OCI-LY1 (cell line): ENCODE measurements at regions not wholly inside any gene's neighbourhood (a gene's known extent, or its start where the extent isn't known, plus 50 kb on each side); places are given as distances from the start of the nearest gene placed in this dataset.

Source experiments
- EZH2 ChIP-seq: fragments of 200-600 bp; sonication (generic), shearing (Covaris generic); IDR thresholded peaks from 2 replicates; pipeline ENCODE4 v1.8.0; 2017; ENCODE audit warnings: borderline replicate concordance, mixed run types, mild to moderate bottlenecking, antibody characterized with exemption, low read length, moderate library complexity, mixed read lengths
- TF ChIP-seq, protein P1 (sequence below): fragments of 200-600 bp; sonication (generic), shearing (Covaris generic); IDR thresholded peaks from 2 replicates; pipeline ENCODE4 v1.5.1; 2017; ENCODE audit warnings: mild to moderate bottlenecking, antibody characterized with exemption, low read length, moderate library complexity, mixed read lengths

DNA sequence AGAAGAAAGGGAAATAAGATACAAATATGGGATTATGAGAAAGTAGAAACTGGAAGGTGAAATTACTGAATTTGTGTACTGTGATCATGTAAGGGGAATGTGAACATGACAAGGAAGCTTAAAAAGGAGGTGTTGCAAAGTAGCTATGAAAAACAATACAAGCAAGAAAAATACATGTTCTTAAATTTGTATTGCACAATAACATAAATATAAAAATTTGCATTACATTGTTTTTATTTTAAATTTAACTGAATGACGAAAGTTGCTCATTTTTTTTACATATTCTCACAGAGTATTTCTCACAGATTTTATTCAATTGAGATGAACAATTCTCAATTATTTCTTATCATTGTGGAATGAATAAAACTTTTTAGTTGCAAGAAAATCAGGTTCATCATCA lies 874.8 kb downstream of the AMY1C start:
- TF ChIP-seq, protein P1, sequence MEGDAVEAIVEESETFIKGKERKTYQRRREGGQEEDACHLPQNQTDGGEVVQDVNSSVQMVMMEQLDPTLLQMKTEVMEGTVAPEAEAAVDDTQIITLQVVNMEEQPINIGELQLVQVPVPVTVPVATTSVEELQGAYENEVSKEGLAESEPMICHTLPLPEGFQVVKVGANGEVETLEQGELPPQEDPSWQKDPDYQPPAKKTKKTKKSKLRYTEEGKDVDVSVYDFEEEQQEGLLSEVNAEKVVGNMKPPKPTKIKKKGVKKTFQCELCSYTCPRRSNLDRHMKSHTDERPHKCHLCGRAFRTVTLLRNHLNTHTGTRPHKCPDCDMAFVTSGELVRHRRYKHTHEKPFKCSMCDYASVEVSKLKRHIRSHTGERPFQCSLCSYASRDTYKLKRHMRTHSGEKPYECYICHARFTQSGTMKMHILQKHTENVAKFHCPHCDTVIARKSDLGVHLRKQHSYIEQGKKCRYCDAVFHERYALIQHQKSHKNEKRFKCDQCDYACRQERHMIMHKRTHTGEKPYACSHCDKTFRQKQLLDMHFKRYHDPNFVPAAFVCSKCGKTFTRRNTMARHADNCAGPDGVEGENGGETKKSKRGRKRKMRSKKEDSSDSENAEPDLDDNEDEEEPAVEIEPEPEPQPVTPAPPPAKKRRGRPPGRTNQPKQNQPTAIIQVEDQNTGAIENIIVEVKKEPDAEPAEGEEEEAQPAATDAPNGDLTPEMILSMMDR = no peak
- TF ChIP-seq EZH2 = no peak
